Cardiac fibroblast (primary cell): ENCODE measurements at regions not wholly inside any gene's neighbourhood (a gene's known extent, or its start where the extent isn't known, plus 50 kb on each side); places are given as distances from the start of the nearest gene placed in this dataset.

Experiments
- DNase-seq, 2 donors: peaks; one replicate each; pipeline versions ENCODE4 v3.0.0 to v3.0.0-alpha.2; 2010; ENCODE audit warnings: low read depth in 2 of 2
- H3K4me3 ChIP-seq, 2 donors: replicated peaks in 1 of 2; 1 replicate in 1 of 2; 2 replicates in 1 of 2; pipeline ENCODE4 v1.5.1; 2011; ENCODE audit warnings: low read depth in 2 of 2, low read length in 2 of 2, mild to moderate bottlenecking in 2 of 2, moderate library complexity in 1 of 2
- CTCF ChIP-seq: IDR thresholded peaks from one replicate; pipeline ENCODE4 v1.5.1; 2011; ENCODE audit warnings: low read depth, mild to moderate bottlenecking, low read length, inconsistent platforms

GRCh38 chr20:54872440-54872839 lies 397.0 kb downstream of the DOK5 start:
- TF ChIP-seq CTCF: no peak
- DNase-seq: no peak
- no peak overlapping the region for H3K4me3 ChIP-seq

- H3K4me3 ChIP-seq: no peak overlapping the region
- TF ChIP-seq CTCF: no peak
- DNase-seq: no peak
Observed at GRCh38 chr20:54869765-54870164, 394.4 kb downstream of the DOK5 start.

- TF ChIP-seq CTCF: no peak
- no peak for DNase-seq
- H3K4me3 ChIP-seq: no peak overlapping the region
Observed at GRCh38 chr20:54865273-54865672, 389.9 kb downstream of the DOK5 start.

GRCh38 chr20:54860716-54861115 lies 385.3 kb downstream of the DOK5 start:
- no peak for TF ChIP-seq CTCF
- H3K4me3 ChIP-seq: no peak overlapping the region
- DNase-seq: no peak

GRCh38 chr20:54856202-54856601 lies 380.8 kb downstream of the DOK5 start:
- H3K4me3 ChIP-seq: no peak overlapping the region
- no peak for TF ChIP-seq CTCF
- DNase-seq: no peak

GRCh38 chr20:54849741-54850140 lies 374.3 kb downstream of the DOK5 start:
- no peak overlapping the region for H3K4me3 ChIP-seq
- no peak for TF ChIP-seq CTCF
- no peak for DNase-seq

- DNase-seq: no peak
- TF ChIP-seq CTCF: no peak
- no peak overlapping the region for H3K4me3 ChIP-seq
Observed at GRCh38 chr20:54848984-54849538, 373.7 kb downstream of the DOK5 start.
